Neural crest cell (in vitro differentiated cells): ENCODE measurements at regions not wholly inside any gene's neighbourhood (a gene's known extent, or its start where the extent isn't known, plus 50 kb on each side); places are given as distances from the start of the nearest gene placed in this dataset.

Experiments
- DNase-seq: peaks from one replicate; pipeline ENCODE4 v3.0.0; 2021; ENCODE audit warnings: low read depth, mixed read lengths, low spot score
- H3K27ac Mint-ChIP-seq: one replicate; pipeline ENCODE4 v1.8.0; 2021; ENCODE audit warnings: mild to moderate bottlenecking, mixed read lengths; ENCODE audit not compliant: unreplicated experiment
- H3K27me3 Mint-ChIP-seq: 2 replicates; pipeline ENCODE4 v1.8.0; 2021; ENCODE audit warnings: low read depth, mild to moderate bottlenecking, mixed read lengths
- H3K36me3 Mint-ChIP-seq: 2 replicates; pipeline ENCODE4 v1.8.0; 2021; ENCODE audit warnings: low read depth, mild to moderate bottlenecking, mixed read lengths
- H3K4me1 Mint-ChIP-seq: 2 replicates; pipeline ENCODE4 v1.8.0; 2021; ENCODE audit warnings: mixed read lengths
- H3K4me3 Mint-ChIP-seq: one replicate; pipeline ENCODE4 v1.8.0; 2021; ENCODE audit warnings: mild to moderate bottlenecking, mixed read lengths
- H3K9me3 Mint-ChIP-seq: 2 replicates; pipeline ENCODE4 v1.8.0; 2021; ENCODE audit warnings: mixed read lengths
- TF ChIP-seq, protein P1 (sequence below): fragments of 200-600 bp; sonication (generic); conservative IDR thresholded peaks from 2 replicates; pipeline ENCODE4 v1.5.0; 2021; ENCODE audit warnings: antibody characterized with exemption, mild to moderate bottlenecking

DNA sequence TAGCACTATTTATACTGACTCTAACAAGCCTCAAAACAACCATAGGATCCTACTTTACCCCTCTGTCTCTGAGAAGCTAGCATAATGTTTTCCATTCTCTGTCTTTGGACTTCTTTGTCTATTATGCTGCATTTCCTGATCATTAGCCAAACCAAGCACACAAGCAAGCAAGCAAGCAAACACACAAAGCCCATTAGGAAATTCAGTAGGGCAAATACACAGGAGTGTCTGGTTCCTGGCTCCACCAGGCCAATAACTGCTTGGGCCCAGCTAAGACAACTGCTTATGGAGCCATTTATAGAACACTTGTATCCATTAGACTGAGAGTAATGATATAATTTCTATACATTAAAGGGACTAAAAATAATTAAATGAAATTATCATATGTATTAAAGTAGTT, 952.9 kb upstream of the EPHA7 start:
- H3K36me3 Mint-ChIP-seq: no peaks in the 10 kb centered on the region
- TF ChIP-seq, protein P1, sequence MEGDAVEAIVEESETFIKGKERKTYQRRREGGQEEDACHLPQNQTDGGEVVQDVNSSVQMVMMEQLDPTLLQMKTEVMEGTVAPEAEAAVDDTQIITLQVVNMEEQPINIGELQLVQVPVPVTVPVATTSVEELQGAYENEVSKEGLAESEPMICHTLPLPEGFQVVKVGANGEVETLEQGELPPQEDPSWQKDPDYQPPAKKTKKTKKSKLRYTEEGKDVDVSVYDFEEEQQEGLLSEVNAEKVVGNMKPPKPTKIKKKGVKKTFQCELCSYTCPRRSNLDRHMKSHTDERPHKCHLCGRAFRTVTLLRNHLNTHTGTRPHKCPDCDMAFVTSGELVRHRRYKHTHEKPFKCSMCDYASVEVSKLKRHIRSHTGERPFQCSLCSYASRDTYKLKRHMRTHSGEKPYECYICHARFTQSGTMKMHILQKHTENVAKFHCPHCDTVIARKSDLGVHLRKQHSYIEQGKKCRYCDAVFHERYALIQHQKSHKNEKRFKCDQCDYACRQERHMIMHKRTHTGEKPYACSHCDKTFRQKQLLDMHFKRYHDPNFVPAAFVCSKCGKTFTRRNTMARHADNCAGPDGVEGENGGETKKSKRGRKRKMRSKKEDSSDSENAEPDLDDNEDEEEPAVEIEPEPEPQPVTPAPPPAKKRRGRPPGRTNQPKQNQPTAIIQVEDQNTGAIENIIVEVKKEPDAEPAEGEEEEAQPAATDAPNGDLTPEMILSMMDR: no peak
- no peak overlapping the region for H3K27ac Mint-ChIP-seq
- no peaks in the 10 kb centered on the region for H3K27me3 Mint-ChIP-seq
- no peak overlapping the region for H3K4me3 Mint-ChIP-seq
- peaks cover 4% of the 10 kb centered on the region for H3K4me1 Mint-ChIP-seq
- no peak for DNase-seq
- H3K9me3 Mint-ChIP-seq: peaks cover 2% of the 10 kb centered on the region

DNA sequence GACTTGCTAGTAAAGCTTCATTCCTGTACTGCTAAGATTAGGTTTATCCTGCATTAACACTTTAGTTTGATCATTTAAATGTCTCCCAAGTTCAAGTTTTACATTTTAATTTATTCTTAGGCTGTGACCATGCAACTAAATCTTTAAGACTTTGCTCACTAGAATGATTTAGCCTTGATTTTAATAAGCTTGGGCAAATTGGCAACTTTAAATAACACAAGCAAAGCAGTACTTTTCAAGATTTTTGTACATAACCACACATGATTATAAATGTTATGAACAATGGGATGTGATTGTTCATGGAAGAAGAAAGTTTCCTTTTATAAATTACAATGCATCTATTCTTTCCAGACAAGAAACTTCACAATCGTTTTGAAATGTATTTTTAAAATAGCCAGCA, 948.0 kb upstream of the EPHA7 start:
- peaks cover 4% of the 10 kb centered on the region for H3K9me3 Mint-ChIP-seq
- H3K4me3 Mint-ChIP-seq: no peak overlapping the region
- H3K27ac Mint-ChIP-seq: no peak overlapping the region
- no peaks in the 10 kb centered on the region for H3K27me3 Mint-ChIP-seq
- H3K36me3 Mint-ChIP-seq: no peaks in the 10 kb centered on the region
- no peak for DNase-seq
- H3K4me1 Mint-ChIP-seq: peaks cover 3% of the 10 kb centered on the region
- TF ChIP-seq, protein P1: no peak

DNA sequence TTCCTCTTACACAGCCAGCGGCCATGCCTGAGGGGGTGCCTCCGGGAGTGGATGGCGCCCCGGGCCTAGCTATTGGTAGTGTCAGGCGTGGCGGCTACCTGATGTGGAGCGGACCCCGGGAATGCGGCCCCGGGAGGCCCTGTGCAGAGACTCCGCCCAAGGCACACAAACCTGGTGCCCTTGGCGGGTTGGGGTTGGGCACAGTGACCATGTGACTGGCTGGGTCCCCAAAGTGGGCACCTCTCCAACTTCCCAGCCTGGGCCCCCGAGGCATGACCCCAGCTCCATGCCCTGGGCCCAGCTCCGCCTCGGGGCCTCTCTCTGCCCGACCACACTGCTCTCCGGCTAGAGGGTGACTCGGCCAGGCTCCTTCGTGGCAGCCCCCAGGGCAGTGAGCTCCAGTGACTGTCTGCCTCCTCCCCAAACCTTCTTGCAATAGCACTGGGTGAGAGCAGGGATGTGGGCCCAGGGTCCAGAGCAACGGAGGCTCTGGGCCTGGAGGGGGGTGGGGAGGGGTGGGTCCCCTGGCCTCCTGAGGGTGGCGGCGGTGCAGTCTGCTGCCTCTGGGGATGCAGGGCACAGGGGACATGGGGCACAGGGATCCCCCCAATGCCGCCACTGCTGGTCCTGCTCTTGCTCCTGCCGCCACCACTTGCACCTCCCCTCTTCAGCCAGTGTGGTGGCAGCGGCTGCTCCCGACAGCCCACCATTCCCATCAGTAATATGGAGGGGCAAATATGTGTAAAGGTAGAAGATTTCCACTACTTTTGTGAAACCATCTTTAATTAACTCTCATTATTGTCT, 942.9 kb upstream of the EPHA7 start:
- Mint-ChIP-seq H3K9me3 (peaks cover 4% of the 10 kb centered on the region), H3K4me1 (no peaks in the 10 kb centered on the region), H3K27ac (no peak overlapping the region), H3K4me3 (no peak overlapping the region), H3K36me3 (no peaks in the 10 kb centered on the region), H3K27me3 (no peaks in the 10 kb centered on the region)
- DNase-seq: no peak
- TF ChIP-seq, protein P1: no peak

DNA sequence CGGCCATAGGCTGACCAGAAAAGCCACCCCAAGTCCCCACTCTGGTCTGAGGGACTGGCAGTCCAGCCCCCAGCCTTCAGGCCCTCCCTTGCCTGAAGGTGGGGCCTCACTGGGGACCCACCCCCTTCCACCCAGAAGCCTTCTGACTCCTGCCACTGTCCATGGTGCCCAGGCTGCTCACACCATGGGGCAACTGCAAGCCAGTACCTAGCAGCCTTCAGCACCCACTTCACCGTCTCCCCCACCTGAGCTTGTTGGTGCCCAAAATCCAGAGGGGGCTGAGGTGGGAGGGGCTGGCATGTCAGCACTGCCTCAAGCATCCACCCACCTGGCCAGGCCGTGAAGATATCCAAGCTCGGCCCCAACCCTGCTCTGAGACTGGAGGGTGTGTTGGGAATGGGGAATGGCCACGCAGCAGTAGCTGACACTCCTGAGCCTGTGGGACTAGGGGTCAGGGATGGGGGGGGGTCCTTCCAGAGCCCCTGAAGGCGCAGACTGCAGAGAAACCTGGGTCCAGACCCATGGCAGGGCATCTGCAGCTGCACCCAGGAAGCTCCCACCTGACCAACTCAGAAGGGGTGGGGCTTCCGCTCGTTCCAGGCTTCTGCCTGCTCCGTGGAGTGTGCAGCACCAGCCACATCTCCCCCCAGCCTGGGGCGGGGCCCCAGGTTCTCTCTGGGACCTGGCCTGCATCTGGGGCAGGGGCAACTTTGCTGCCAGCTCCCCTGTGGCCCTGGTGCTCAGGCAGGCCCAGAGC, 942.1 kb upstream of the EPHA7 start:
- Mint-ChIP-seq H3K4me3 (no peak overlapping the region), H3K4me1 (no peaks in the 10 kb centered on the region), H3K36me3 (no peaks in the 10 kb centered on the region), H3K27me3 (no peaks in the 10 kb centered on the region), H3K9me3 (peaks cover 4% of the 10 kb centered on the region), H3K27ac (no peak overlapping the region)
- TF ChIP-seq, protein P1: no peak
- DNase-seq: no peak

GRCh38 chr6:94357381-94357980, 938.1 kb upstream of the EPHA7 start:
- Mint-ChIP-seq H3K4me3 (no peak overlapping the region), H3K36me3 (no peaks in the 10 kb centered on the region), H3K27me3 (no peaks in the 10 kb centered on the region), H3K27ac (no peak overlapping the region), H3K4me1 (no peaks in the 10 kb centered on the region), H3K9me3 (no peaks in the 10 kb centered on the region)
- TF ChIP-seq, protein P1: no peak
- DNase-seq: no peak
